CD4-positive, alpha-beta T cell treated with Interferon alpha-2 for 1 hour (primary cell): ENCODE measurements at regions not wholly inside any gene's neighbourhood (a gene's known extent, or its start where the extent isn't known, plus 50 kb on each side); places are given as distances from the start of the nearest gene placed in this dataset.

ENCODE experiments used
- DNase-seq, 2 donors: peaks; one replicate each; pipeline ENCODE4 v3.0.0-alpha.2; 2020 to 2022

DNA sequence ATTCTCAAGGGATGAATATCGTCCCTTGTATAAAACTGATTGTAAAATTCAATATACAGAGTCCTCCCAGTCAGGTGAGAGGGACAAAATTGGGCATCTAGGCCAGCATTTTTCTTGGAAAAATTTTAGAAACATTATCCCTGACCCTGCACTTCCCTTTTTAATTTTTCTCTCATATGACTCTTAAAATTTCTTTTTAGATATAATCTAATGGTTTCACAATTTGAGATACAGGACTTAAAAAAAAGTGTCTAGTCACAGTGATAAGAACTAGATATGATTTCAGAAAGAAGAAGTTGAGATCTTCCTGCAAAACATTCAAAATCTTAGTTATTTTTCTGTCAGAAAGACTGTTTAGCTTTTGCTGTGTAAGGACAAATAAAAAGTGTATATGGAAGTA, 270.8 kb upstream of the PPFIA2 start:
- DNase-seq: no peak

DNA sequence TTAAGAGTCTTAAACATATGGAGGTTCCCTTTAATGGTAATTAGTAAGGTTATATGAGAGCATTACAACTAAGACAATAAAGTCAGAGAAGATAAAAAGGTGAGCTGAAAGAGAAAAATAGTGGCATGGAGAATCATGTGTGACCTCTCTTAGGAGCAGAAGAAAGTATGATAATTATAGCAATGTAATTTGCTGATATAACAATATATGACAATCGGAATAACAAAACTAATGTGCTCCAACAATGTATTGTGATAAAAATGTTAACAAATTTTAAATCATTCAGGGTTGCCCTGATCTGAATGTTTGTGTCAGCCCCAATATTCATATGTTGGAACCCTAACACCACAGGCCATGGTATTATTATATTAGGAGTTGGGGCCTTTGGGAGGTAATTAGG, 269.6 kb upstream of the PPFIA2 start:
- no peak for DNase-seq

DNA sequence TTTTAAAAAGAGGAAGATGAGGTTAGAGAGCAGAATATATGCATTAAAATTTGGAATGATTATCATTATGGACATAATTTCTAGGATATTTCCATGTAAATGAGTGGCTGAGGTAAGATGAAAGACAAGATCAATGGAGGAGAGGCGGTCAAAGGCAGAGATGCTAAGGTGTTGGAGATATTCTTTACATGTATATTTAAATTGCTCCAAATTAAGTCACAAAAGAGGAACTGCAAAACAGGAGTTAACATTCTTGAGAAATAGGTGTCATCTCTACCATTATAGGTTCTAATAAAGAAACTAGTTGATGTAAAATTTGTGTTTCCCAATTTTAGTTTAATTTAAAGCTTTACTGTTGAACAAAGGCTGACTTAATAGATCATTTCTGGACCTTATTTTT, 268.5 kb upstream of the PPFIA2 start:
- DNase-seq: no peak

DNA sequence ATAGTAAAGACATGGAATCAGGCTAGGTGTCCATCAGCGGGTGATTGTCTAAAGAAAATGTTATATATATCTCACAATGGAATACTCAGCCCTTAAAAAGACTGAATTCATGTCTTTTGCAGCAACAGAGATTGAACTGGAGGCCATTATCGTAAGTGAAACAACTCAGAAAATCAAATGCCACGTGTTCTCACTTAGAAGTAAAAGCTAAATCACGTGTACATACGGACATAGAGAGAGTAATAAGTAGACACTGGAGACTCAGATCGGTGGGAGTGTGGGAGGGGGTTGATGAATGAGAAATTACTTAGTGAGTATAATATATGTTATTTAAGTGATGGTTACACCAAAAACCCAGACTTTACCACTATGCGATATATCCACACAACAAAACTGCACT, 266.3 kb upstream of the PPFIA2 start:
- DNase-seq: no peak

DNA sequence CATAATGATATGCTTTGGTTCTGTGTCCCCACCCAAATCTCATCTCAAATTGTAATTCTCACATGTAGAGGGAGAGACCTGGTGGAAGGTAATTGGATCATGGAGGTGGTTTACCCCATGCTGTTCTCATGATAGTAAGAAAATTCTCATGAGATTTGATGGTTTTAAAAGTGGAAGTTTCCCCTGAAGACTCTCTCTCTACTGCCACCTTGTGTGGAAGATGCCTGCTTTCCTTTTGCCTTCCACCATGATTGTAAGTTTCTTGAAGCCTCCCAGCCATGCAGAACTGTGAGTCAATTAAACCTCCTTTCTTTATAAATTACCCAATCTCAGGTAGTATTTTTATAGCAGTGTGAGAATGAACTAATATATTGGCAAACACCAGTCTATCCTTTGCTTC, 260.4 kb upstream of the PPFIA2 start:
- DNase-seq: peak in 1 of 2 donors; percentile 8

DNA sequence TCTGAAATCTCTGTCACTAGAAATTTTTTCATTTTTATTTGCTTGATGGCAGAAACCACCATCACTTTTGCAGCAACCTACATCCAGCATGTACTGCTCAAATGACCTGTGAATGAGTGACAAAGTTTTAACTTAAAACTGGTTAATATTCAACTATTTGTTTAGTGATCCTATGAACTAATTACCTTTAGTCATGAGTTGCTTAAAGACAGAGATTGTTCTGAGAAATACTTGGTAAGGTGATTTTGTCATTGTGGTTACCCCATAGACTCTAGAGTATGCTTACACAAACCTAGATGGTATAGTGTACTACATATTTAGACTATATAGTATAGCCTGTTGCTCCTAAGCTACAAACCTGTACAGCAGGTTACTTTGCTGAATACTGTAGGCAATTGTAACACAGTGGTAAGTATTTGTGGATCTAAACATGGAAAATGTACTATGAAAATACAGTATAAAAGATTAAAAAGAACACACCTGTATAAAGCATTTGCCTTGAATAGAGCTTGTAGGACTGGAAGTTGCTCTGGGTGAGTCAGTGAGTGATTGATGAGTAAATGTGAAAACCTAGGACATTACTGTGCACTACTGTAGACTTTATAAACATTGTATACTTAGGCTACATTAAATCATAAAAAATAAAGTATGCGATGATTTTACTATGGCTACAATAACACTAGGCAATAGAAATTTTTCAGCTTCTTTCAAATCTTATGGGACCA, 256.6 kb upstream of the PPFIA2 start:
- no peak for DNase-seq

DNA sequence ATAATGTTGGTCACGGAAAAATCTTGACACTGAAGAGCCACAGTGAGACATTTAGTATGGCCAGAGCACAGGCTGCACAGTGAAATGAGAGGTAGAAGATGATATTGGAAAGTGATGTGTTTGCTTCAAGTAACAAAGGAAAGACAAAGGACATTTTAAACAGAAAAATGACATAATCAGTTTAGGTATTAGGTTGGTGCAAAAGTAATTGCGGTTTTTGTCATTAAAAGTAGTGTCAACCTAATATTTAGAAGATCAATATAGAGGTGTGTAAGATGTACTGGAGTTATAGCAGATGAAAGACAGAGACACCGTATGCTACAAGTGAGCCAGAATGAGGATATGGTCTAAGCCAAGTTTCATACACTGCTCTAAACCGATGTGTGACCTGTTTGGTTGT, 253.0 kb upstream of the PPFIA2 start:
- DNase-seq: no peak

DNA sequence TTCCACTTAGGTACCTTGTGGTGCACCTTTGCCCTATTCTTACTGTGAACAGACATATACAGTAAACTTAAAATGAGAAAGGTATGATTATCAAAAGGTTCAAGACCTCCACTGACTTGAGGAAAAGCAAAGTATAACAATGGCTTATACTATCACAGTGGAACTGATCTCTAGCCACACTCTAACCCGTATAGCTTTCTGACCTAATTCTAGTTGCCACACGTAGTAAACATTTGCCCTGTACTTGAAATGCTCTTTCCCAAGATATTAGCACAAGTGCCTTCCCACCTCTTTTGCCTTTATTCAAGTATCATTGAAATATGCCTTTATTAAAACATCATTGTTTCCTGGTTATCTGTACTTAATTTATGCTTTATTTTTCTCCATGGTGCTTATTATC, 250.4 kb upstream of the PPFIA2 start:
- DNase-seq: no peak

DNA sequence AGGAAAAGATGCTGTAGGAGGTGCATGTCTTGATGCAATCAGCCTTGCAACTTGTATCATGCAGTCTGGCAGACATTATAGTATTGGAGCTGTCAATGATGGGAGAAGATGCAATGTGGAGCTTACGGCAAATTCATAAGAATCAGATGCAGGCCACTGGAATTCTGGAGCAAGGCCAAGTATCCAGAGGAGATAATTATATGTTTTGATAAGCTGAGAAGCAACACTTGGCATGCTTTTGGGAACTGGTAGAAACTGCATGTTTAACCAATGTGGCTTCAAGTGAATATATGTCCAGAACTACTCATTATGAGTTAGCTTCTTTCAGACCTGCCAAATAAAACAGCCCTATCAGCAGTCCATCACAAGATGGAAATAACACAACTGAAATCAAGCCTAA, 249.1 kb upstream of the PPFIA2 start:
- DNase-seq: no peak

DNA sequence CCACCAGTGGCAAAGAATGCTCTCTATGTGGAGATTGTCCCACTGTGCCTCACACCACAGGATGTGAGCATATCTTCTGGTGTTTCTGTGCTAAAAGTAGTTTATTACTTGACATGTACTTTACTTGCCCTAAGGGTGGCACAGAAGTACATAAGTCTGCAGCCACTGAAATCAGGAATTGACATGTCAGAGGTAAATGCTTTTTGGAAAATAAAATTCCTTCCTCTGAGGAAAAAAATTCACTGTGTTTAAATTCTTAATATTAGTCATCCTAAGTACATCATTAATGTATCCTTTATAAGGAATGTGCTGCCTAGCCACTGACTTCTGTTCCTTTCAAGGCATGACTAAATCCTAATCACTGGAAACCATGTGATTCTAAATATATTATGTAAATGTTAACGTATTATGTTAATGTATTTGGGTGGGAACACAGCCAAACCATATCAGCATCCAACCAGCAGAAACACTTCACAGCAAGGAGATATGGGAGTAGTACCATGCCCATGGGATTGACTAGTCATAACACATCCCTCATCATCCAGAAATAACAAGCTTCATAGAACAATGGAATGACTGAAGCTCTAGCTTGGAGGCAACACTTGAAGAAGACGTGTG, 239.7 kb upstream of the PPFIA2 start:
- DNase-seq: no peak

DNA sequence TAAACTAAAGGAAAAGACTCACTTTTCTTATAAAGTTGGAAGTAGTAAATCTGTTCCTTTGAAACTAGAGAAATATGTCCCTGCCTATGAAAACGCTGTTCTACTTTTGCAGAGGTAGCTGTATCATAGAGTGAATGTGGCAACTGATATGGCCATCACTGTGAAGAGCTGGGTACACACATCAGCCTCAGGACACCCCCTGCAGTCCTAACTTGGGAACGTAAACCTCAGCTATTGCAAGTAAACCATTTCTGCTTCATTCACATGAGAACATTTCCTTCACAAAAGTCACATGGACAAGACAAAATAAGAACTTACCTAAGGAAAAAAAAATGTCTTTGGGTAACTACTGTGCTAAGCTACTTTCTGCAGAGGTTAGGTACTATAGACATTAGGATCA, 233.3 kb upstream of the PPFIA2 start:
- DNase-seq: peak; percentile 37 to 43

DNA sequence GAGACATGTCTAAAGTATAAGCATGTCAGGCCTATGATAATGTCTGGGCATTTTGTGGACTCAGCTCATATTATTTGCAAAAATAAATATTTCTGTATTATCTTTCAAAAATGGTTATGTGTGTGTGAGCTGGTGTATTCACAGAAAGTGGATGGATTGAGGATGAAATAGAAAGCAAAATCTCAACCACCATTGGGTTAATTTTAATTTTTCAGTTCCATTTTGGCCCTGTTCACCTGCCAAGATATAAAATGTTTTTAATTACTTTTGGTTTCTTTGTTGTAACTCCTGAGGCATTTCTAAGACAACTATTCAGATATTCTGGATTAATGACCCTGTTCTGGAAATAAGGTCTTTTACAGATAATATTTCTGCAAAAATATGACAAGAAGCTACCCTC, 232.7 kb upstream of the PPFIA2 start:
- DNase-seq: no peak

DNA sequence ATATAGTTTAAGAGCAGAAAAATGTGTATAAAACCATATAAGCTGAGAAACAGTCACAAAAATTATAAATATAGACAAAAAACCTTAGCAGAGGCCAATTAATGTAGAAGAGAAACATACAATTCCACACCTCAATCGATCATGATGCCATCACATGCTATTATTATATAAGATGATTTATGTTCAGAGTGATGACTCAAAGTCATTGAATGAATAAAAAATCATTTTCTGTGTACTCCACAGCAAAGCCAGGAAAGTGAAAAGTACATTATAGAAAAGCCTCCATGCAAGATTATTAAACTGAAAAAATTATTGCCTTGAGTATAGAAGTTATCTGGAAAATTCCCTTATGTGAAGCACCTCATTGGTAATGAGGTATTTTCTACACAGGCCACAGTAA, 229.2 kb upstream of the PPFIA2 start:
- no peak for DNase-seq

DNA sequence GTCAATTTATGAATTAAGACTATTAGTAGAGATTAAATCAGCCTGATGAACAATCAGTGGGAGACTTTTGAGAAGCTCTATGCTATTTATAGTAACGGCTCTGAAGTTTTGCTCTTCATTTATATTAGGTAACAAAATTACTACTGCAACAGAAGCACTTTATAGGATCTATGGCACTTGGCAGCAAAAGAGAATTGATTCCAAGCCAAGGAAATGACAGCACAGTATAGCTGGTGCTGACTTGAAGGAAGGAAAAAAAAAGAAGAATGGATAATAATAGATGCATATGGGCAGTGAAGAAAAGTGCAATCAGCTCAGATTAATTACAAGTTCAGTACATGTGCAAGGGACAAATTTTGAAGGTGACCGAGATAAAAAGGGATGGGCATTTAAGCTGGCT, 228.2 kb upstream of the PPFIA2 start:
- DNase-seq: no peak

DNA sequence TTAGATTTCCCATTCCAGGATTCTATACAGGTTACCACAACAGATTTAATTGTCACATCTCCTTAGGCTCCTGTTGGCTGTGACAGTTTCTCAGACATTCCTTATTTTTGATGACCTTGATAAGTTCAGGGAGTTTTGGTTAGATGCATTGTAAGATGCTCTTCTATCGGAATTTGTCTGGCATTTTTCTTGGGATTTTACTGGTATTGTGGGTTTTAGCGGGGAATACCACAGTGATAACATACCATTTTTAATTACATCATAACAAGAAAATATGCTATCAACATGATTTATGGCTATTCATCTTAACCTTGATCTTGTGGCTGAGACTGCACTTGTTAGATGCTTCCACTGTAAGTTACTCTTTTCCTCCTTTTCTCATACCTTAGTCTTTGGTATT, 217.5 kb upstream of the PPFIA2 start:
- no peak for DNase-seq

DNA sequence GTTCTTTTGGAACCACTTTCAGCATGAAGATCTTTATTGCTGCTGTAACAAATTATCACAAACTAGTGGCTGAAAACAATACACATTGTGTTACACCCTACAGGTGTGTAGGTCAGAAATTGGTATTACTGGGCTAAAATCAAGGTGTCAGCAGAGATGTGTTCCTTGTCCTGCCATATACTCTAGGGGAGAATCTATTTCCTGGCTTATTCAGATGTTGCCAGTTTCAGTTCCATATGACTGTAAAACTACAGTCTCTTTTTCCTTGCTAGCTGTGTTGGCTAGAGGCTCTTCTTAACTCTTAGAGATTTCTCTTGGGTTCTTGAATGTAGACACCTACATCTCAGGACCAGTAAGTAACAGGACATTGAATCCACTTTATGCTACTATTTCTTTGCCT, 215.6 kb upstream of the PPFIA2 start:
- DNase-seq: no peak

DNA sequence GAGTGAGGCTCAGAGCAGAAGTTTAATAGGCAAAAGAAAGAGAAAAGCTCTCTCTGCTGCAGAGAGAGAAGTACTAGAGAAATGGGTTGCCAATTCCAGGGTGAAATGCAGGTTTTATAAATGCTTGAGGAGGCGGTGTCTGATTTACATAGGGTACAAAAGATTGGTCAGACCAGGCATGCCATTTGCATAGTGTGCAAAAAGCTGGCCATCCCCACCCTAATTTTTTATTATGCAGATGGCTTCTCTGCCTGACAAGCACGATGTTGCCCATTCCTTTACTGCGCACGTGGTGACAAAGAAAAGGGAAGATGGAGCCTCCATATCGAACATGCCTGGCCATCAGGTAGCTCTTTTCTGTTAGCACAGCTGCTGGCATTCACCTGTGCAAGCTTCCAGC, 209.3 kb upstream of the PPFIA2 start:
- DNase-seq: no peak

DNA sequence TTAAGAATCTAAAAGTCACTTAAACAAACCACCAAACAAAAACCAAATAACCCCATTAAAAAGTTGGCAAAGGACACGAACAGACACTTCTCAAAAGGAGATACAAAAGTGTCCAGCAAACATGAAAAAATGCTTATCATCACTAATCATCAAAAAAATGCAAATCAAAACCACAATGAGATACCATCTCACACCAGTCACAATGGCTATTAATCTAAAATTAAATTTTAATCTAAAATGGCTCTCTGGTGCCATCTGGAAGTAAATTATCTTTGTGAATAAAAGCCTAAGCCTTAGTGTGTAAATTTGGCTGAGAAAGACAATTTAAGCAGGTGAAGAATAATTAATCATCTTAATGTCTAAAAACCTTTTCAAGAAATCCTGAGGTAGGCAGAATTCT, 204.5 kb upstream of the PPFIA2 start:
- no peak for DNase-seq

DNA sequence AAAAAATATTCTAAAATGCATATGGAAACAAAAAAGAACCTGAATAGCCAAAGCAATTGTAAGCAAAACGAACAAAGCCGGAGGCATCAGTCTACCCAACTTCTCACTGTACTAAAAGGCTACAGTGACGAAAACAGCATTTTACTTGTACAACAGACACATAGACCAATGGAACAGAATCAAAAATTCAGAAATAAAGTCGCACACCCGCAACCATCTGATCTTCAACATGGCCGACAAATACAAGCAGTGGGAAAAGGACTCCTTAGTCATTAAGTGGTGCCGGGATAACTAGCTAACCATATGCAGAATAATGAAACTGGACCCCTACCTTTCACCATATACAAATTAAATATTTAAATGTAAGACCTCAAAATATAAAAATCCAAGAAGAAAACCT, 203.9 kb upstream of the PPFIA2 start:
- no peak for DNase-seq

DNA sequence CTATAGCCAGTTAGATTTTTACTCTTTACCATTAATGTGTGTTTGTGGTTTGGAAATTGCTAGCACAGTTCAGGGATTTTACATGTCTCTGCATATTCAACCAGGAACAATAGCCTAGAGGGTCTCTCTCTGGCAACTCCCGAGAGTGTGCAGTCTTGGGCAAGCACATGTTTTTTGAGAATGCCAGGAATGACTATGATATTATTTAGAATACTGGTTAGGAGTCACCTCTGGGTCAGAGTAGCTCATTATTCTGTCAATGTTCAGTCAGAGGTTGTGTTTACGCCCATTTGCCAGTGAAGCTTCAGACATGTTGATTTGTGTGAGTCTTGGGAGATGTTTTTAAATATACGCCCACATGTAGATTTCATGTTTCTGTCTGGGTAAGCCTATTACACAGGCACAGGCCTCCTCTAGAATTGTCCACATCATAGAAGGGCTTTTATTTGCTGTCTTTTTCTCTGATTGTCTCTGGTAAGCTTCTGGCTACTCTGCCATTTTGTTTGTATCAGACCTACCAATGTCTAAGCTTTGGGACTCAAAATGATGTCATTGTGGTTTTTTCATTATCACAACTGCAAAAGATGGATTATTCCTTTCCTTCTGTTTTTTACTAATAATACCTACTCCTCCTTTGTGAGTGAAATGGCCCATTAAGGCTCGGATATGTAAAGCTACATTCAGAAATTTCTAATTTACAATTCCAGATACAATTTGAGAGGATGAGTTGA, 203.1 kb upstream of the PPFIA2 start:
- no peak for DNase-seq

DNA sequence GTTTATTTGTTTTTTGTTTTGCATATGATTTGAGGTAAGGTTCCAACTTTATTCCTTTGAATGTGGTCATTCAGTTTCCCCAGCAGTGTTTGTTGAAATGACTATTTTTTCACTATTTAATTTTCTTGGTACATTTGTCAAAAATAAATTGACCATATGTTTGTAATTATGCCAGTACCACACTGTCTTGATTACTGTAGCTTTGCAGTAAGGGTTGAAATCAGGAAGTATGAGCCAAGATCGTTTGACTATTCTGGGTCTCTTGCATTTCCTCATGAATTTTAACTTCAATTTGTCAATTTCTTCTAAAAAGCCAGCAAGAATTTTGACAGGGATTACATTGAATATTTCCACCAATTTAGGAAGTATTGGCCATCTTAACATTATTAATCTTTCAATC, 199.3 kb upstream of the PPFIA2 start:
- no peak for DNase-seq

DNA sequence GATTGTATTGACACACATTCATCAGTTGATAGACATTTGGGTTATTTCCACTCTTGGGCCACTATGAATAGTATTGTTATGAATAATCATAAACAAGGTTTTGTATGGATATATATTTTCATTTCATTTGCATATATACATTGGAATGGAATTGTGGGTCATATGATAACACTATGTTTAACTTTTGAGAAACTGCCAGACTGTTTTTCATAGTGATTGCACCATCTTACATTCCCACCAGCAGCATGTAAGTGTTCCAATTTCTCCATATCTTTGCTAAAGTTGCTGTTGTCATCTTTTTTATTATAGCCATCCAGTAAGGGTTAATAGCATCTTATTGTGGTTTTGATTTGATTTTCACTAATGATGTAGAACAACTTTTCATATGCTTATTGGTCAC, 198.5 kb upstream of the PPFIA2 start:
- DNase-seq: no peak

DNA sequence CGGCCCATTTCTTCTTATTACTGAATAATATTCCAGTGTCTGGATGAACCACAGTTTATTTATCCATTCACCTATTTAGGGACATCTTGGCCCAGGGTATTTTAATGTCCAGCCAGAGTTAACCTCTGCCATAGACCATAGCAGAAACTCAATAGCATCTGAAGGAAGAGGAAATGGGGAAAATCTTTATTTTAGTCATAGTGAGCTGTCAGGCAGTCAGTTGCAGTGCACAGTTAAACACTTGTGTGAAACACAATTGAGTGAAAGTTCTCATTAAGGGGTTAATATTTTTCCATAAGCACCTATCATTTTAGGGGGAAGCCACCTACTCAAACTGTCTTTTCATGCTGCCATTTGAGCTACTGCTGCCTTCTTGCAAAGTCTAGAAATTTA, 197.3 kb upstream of the PPFIA2 start:
- DNase-seq: no peak

DNA sequence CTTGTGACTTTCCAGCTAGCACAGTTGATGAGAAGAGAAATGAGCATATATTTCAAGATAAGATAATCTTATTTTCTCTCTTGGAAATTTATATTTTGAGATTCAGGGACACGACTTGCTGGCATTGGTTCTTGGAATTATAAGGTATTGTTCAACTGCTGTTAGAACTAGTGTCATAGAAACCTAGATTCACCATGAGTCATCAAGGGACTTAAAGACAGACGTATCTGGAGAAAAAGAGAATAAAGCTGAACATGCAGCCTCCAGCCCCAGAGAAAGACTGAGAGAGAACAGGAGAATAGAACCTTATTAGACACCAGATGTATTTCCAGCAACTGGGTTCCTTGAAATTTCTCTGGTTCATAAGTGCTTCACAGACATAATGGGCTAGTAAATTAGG, 194.4 kb upstream of the PPFIA2 start:
- DNase-seq: no peak

DNA sequence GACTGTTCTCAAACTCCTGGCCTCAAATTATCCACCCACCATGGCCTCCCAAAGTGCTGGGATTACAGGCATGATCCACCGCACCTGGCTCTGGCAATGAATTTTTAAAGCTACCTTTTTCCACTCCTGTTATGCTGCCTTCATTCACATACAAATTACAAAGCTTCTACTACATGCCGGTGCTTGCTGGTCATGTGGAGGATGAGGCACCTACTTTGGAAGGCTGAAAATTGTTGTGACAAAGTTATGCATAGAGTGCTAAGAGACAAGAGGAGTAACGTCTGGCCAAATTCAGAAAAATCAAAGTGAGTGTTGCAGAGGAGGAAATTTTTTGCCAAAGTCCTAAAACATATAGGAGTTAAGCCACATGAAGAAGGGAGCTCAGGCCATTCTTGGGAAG, 191.7 kb upstream of the PPFIA2 start:
- DNase-seq: no peak
